ENCODE measurements at regions not wholly inside any gene's neighbourhood (a gene's known extent, or its start where the extent isn't known, plus 50 kb on each side); places are given as distances from the start of the nearest gene placed in this dataset.

DNA sequence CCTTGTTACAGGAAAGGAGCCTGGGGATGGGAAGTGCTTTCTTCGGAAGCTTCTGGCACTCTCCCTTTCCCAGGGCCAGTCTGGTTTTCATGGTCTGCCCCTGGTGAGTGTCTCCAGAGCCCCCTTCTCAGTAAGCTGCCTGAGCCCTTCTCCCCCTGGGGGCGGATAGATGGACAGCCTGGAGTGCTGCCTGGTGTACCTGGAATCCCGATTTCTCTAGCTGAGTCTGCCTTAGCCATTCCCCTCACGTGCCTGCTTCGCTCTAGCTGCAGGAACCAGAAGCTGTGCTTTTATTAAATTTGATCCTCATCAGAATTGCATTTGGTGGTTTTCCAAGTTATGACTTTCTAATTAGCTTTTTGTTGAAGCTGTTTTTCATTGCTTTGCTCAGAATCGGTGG, 152.9 kb upstream of the NAV2 start:
- TF ChIP-seq, protein P1, sequence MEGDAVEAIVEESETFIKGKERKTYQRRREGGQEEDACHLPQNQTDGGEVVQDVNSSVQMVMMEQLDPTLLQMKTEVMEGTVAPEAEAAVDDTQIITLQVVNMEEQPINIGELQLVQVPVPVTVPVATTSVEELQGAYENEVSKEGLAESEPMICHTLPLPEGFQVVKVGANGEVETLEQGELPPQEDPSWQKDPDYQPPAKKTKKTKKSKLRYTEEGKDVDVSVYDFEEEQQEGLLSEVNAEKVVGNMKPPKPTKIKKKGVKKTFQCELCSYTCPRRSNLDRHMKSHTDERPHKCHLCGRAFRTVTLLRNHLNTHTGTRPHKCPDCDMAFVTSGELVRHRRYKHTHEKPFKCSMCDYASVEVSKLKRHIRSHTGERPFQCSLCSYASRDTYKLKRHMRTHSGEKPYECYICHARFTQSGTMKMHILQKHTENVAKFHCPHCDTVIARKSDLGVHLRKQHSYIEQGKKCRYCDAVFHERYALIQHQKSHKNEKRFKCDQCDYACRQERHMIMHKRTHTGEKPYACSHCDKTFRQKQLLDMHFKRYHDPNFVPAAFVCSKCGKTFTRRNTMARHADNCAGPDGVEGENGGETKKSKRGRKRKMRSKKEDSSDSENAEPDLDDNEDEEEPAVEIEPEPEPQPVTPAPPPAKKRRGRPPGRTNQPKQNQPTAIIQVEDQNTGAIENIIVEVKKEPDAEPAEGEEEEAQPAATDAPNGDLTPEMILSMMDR (IDR thresholded peaks at IDR 0.05) = no peak
- no peak for TF ChIP-seq POLR2A (IDR thresholded peaks at IDR 0.05)

Data from esophagus squamous epithelium (tissue), 4 donors.